Keratinocyte (primary cell): ENCODE measurements at regions not wholly inside any gene's neighbourhood (a gene's known extent, or its start where the extent isn't known, plus 50 kb on each side); places are given as distances from the start of the nearest gene placed in this dataset.
A peak's percentile ranks its signal among the peaks of the same experiment; 100 is the strongest.

Source experiments
- DNase-seq: peaks from one replicate; pipeline ENCODE4 v3.0.0-alpha.2; 2011; ENCODE audit warnings: low read depth, missing footprints, low spot score
- FAIRE-seq: peaks from 2 replicates; lab custom pipeline; 2011; peaks lifted over from hg19 to GRCh38; lab: Jason Lieb, UNC
- H2AFZ ChIP-seq: 2 replicates; pipeline ENCODE4 v1.6.0; 2012; ENCODE audit warnings: low read length, control low read depth, inconsistent platforms; ENCODE audit not compliant: control insufficient read depth
- H3K27ac ChIP-seq: 2 replicates; pipeline ENCODE4 v1.5.1; 2011; ENCODE audit warnings: low read length; ENCODE audit not compliant: control insufficient read depth, insufficient read depth
- H3K27me3 ChIP-seq: 3 replicates; pipeline ENCODE4 v1.6.0; 2011; ENCODE audit warnings: low read length; ENCODE audit not compliant: control insufficient read depth, insufficient read depth; ENCODE audit errors: extremely low read depth
- H3K36me3 ChIP-seq, 2 experiments: 2 replicates in 1 of 2; 3 replicates in 1 of 2; pipeline ENCODE4 v1.5.1; 2011; ENCODE audit warnings: low read length in 2 of 2, mild to moderate bottlenecking in 1 of 2; ENCODE audit not compliant: control insufficient read depth in 2 of 2, insufficient read depth in 2 of 2; ENCODE audit errors: extremely low read depth in 1 of 2
- H3K4me1 ChIP-seq: 3 replicates; pipeline ENCODE4 v1.5.1; 2011; ENCODE audit warnings: low read length; ENCODE audit not compliant: control insufficient read depth, insufficient read depth; ENCODE audit errors: extremely low read depth
- H3K4me2 ChIP-seq: 3 replicates; pipeline ENCODE4 v1.6.0; 2011; ENCODE audit warnings: low read depth, low read length; ENCODE audit not compliant: control insufficient read depth, insufficient read depth; ENCODE audit errors: extremely low read depth
- H3K4me3 ChIP-seq, 3 experiments: fragments of 200-600 bp in 1 of 3; sonication (generic) in 1 of 3; 2 replicates in 2 of 3; 3 replicates in 1 of 3; pipeline ENCODE4 v1.5.1; 2011 to 2016; ENCODE audit warnings: low read length in 3 of 3, mild to moderate bottlenecking in 3 of 3, control low read depth in 2 of 3, inconsistent platforms in 1 of 3, low read depth in 1 of 3, mixed read lengths in 1 of 3, mixed run types in 1 of 3, moderate library complexity in 1 of 3; ENCODE audit not compliant: control insufficient read depth in 2 of 3, insufficient read depth in 2 of 3; ENCODE audit errors: extremely low read depth in 1 of 3
- H3K79me2 ChIP-seq: 2 replicates; pipeline ENCODE4 v1.6.0; 2012; ENCODE audit warnings: low read length; ENCODE audit not compliant: control insufficient read depth, insufficient read depth
- H3K9ac ChIP-seq: 3 replicates; pipeline ENCODE4 v1.6.0; 2011; ENCODE audit warnings: low read length; ENCODE audit not compliant: control insufficient read depth, insufficient read depth; ENCODE audit errors: extremely low read depth
- H3K9me1 ChIP-seq: 3 replicates; pipeline ENCODE4 v1.6.0; 2011; ENCODE audit warnings: low read length; ENCODE audit not compliant: control insufficient read depth, insufficient read depth; ENCODE audit errors: extremely low read depth
- H3K9me3 ChIP-seq: 2 replicates; pipeline ENCODE4 v1.5.1; 2012; ENCODE audit warnings: low read depth, low read length; ENCODE audit not compliant: control insufficient read depth
- H4K20me1 ChIP-seq: 3 replicates; pipeline ENCODE4 v1.6.0; 2011; ENCODE audit warnings: low read length; ENCODE audit not compliant: control insufficient read depth, insufficient read depth; ENCODE audit errors: extremely low read depth
- EZH2 ChIP-seq: IDR thresholded peaks from one replicate; pipeline ENCODE4 v1.6.1; 2012; ENCODE audit warnings: inconsistent platforms, mild to moderate bottlenecking, low read length, moderate library complexity
- dilution Hi-C: fragments of 300-500 bp; cut with MboI; formaldehyde crosslinking; loops from one replicate; pipeline ENCODE4 v1.7.0; 2020; ENCODE audit warnings: low sequenced_read_pairs; ENCODE audit not compliant: extremely low pct_ligation_motif_present
- TF ChIP-seq, protein P1 (sequence below), 3 experiments: IDR thresholded peaks in 1 of 3; conservative IDR thresholded peaks in 1 of 3; optimal IDR thresholded peaks in 1 of 3; 2 replicates in 2 of 3; 3 replicates in 1 of 3; pipeline versions ENCODE3 to v1.5.1; 2011; ENCODE audit warnings: low read length in 3 of 3, mild to moderate bottlenecking in 3 of 3, moderate library complexity in 2 of 3, control low read depth in 1 of 3, inconsistent platforms in 1 of 3; ENCODE audit not compliant: insufficient read depth in 2 of 3; ENCODE audit errors: extremely low read depth in 1 of 3

GRCh38 chr13:88925954-88926353, 1254.8 kb downstream of the SLITRK5 start:
- Histone ChIP-seq H3K27ac (no peak overlapping the region), H3K4me3 (no peak overlapping the region), H3K9me1 (no peaks in the 10 kb centered on the region), H3K9me3 (peaks cover 3% of the 10 kb centered on the region), H3K4me1 (no peaks in the 10 kb centered on the region), H3K36me3 (no peaks in the 10 kb centered on the region), H3K9ac (no peak overlapping the region), H3K27me3 (no peaks in the 10 kb centered on the region), H2AFZ (peak overlapping the region; percentile 12), H3K79me2 (no peaks in the 10 kb centered on the region), H3K4me2 (no peak overlapping the region), H4K20me1 (no peaks in the 10 kb centered on the region)
- dilution Hi-C loops, result no loop called here
- FAIRE-seq, result no peak
- no peak for TF ChIP-seq EZH2
- TF ChIP-seq, protein P1, sequence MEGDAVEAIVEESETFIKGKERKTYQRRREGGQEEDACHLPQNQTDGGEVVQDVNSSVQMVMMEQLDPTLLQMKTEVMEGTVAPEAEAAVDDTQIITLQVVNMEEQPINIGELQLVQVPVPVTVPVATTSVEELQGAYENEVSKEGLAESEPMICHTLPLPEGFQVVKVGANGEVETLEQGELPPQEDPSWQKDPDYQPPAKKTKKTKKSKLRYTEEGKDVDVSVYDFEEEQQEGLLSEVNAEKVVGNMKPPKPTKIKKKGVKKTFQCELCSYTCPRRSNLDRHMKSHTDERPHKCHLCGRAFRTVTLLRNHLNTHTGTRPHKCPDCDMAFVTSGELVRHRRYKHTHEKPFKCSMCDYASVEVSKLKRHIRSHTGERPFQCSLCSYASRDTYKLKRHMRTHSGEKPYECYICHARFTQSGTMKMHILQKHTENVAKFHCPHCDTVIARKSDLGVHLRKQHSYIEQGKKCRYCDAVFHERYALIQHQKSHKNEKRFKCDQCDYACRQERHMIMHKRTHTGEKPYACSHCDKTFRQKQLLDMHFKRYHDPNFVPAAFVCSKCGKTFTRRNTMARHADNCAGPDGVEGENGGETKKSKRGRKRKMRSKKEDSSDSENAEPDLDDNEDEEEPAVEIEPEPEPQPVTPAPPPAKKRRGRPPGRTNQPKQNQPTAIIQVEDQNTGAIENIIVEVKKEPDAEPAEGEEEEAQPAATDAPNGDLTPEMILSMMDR (optimal IDR thresholded peaks at IDR 0.05 in 1 of 3, IDR thresholded peaks at IDR 0.05 in 1 of 3, conservative IDR thresholded peaks at IDR 0.05 in 1 of 3; ENCODE audit: extremely low read depth in 1 of 3, insufficient read depth in 2 of 3, low read length in 3 of 3), result no peak
- DNase-seq, result no peak

DNA sequence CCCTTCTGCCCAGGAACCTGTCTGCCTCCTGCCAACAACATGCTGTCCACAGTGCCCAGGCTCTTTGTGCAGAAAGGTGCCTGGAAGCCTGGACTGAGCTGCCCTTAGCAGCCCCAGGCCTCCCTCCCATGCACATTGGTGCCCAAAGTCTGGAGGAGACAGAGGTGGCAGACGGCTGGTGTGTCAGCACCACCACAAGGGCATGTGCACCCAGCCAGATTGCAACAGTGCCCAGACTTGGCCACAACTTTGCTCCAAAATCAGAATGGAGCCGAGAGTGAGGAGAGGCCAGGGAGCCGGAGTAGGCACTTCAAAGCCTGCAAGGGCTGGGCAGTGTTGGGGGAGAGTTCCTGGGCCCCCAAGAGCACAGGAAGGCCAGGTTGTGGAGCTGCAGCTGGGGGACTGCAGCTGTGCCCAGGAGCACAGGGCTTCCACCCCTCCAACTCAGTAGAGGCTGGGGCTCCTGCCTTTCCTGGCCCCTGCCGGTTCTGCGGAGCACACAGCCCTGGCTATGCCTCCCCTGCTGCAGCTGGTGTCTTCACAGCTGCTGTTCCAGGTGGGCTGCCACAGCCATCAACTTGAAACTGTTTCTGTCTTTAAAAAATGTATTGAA, 1255.8 kb downstream of the SLITRK5 start:
- Histone ChIP-seq H3K27ac (no peak overlapping the region), H3K4me1 (no peaks in the 10 kb centered on the region), H3K9me1 (no peaks in the 10 kb centered on the region), H2AFZ (no peak overlapping the region), H3K9me3 (peaks cover 3% of the 10 kb centered on the region), H3K9ac (no peak overlapping the region), H4K20me1 (no peaks in the 10 kb centered on the region), H3K36me3 (no peaks in the 10 kb centered on the region), H3K79me2 (no peaks in the 10 kb centered on the region), H3K27me3 (no peaks in the 10 kb centered on the region), H3K4me3 (no peak overlapping the region), H3K4me2 (no peak overlapping the region)
- FAIRE-seq (no peak), DNase-seq (no peak)
- dilution Hi-C loops, result no loop called here
- no peak for TF ChIP-seq EZH2
- TF ChIP-seq, protein P1 (optimal IDR thresholded peaks at IDR 0.05 in 1 of 3, IDR thresholded peaks at IDR 0.05 in 1 of 3, conservative IDR thresholded peaks at IDR 0.05 in 1 of 3; ENCODE audit: extremely low read depth in 1 of 3, insufficient read depth in 2 of 3, low read length in 3 of 3), result no peak
